Brain microvascular endothelial cell (primary cell): ENCODE measurements at regions not wholly inside any gene's neighbourhood (a gene's known extent, or its start where the extent isn't known, plus 50 kb on each side); places are given as distances from the start of the nearest gene placed in this dataset.
"Not testable (repeated sequence)": the region's sequence is repeated elsewhere in the genome, so short reads cannot be mapped to it uniquely, and the experiment has no call there.

Source experiments
- DNase-seq: peaks from one replicate; pipeline ENCODE4 v3.0.0-alpha.2; 2020
- H3K27ac ChIP-seq: fragments of 250-450 bp; sonication (Bioruptor Pico); 2 replicates; pipeline ENCODE4 v1.5.1; 2020; ENCODE audit warnings: mild to moderate bottlenecking, moderate library complexity
- H3K27me3 ChIP-seq: fragments of 250-450 bp; sonication (Bioruptor Pico); replicated peaks from 2 replicates; pipeline ENCODE4 v1.5.1; 2020; ENCODE audit warnings: mild to moderate bottlenecking
- H3K36me3 ChIP-seq: fragments of 250-450 bp; sonication (Bioruptor Pico); replicated peaks from 2 replicates; pipeline ENCODE4 v1.5.1; 2020; ENCODE audit warnings: mild to moderate bottlenecking
- H3K4me3 ChIP-seq: 2 replicates; pipeline ENCODE4 v1.5.1; 2011; ENCODE audit warnings: low read depth, mild to moderate bottlenecking, control low read depth, low read length, moderate library complexity
- in situ Hi-C: cut with HindIII; loops from 2 replicates; pipeline ENCODE4 v1.10.0; 2017; ENCODE audit warnings: low sequenced_read_pairs, low pct_ligation_motif_present
- TF ChIP-seq, protein P1 (sequence below): IDR thresholded peaks from 2 replicates; pipeline ENCODE4 v1.5.1; 2011; ENCODE audit warnings: low read depth, mild to moderate bottlenecking, moderate library complexity, low read length, control low read depth, inconsistent platforms; ENCODE audit errors: missing control alignments

DNA sequence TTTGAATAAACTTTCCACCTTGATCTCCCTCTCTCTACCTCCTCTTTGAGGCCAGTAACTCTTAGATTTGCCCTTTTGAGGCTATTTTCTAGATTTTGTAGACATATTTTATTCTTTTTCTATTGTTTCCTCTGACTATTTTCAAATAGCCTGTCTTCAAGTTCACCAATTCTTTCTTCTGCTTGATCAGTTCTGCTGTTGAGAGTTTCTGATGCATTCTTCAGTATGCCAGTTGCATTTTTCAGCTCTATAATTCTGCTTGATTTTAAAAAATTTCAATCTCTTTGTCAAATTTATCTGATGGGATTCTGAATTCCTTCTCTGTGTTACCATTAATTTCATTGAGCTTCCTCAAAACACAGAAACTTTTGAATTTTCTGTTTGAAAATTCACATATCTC, 257.5 kb downstream of the HAPSTR1 start:
- H3K36me3 ChIP-seq, result no peaks in the 10 kb centered on the region
- TF ChIP-seq, protein P1, sequence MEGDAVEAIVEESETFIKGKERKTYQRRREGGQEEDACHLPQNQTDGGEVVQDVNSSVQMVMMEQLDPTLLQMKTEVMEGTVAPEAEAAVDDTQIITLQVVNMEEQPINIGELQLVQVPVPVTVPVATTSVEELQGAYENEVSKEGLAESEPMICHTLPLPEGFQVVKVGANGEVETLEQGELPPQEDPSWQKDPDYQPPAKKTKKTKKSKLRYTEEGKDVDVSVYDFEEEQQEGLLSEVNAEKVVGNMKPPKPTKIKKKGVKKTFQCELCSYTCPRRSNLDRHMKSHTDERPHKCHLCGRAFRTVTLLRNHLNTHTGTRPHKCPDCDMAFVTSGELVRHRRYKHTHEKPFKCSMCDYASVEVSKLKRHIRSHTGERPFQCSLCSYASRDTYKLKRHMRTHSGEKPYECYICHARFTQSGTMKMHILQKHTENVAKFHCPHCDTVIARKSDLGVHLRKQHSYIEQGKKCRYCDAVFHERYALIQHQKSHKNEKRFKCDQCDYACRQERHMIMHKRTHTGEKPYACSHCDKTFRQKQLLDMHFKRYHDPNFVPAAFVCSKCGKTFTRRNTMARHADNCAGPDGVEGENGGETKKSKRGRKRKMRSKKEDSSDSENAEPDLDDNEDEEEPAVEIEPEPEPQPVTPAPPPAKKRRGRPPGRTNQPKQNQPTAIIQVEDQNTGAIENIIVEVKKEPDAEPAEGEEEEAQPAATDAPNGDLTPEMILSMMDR, result no peak
- H3K27me3 ChIP-seq, result no peaks in the 10 kb centered on the region
- H3K4me3 ChIP-seq, result no peak overlapping the region
- no peak for DNase-seq
- H3K27ac ChIP-seq, result no peak overlapping the region
- in situ Hi-C loops, result no loop called here

DNA sequence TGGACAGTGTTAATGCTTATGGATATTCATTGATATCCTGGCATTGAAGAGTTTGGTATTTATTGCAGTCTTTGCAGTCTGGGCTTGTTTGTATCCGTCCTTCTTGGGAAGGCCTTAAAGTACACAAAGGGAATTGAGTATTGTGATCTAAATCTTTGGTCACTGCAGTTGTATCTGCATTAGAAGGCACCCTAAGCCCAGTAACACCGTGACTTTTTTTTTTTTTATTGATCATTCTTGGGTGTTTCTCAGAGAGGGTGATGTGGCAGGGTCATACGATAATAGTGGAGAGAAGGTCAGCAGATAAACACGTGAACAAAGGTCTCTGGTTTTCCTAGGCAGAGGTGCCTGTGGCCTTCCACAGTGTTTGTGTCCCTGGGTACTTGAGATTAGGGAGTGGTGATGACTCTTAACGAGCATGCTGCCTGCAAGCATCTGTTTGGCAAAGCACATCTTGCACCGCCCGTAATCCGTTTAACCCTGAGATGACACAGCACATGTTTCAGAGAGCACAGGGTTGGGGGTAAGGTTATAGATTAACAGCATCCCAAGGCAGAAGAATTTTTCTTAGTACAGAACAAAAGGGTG, 258.0 kb downstream of the HAPSTR1 start:
- H3K27ac ChIP-seq, H3K4me3 ChIP-seq, in situ Hi-C loops, H3K36me3 ChIP-seq, DNase-seq, H3K27me3 ChIP-seq: not testable (repeated sequence)

DNA sequence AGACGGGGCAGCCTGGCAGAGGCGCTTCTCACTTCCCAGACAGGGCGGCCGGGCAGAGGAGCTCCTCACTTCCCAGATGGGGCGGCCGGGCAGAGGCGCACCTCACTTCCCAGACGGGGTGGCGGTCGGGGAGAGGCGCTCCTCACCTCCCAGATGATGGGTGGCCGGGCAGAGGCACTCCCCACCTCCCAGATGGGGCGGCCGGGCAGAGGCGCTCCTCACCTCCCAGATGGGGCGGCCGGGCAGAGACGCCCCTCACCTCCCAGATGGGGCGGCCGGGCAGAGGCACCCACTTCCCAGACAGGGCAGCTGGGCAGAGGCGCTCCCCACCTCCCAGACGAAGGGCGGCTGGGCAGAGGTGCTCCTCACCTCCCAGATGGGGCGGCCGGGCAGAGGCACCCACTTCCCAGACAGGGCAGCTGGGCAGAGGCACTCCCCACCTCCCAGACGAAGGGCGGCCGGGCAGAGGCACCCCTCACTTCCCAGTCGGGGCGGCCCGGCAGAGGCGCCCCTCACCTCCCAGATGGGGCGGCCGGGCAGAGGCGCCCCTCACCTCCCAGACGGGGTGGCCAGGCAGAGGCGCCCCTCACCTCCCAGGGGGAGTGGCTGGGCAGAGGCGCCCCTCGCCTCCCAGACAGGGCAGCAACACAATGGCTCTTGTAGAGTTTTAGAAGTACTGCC, 258.8 kb downstream of the HAPSTR1 start:
- in situ Hi-C loops, H3K36me3 ChIP-seq, H3K27me3 ChIP-seq, H3K4me3 ChIP-seq, H3K27ac ChIP-seq, DNase-seq: not testable (repeated sequence)

DNA sequence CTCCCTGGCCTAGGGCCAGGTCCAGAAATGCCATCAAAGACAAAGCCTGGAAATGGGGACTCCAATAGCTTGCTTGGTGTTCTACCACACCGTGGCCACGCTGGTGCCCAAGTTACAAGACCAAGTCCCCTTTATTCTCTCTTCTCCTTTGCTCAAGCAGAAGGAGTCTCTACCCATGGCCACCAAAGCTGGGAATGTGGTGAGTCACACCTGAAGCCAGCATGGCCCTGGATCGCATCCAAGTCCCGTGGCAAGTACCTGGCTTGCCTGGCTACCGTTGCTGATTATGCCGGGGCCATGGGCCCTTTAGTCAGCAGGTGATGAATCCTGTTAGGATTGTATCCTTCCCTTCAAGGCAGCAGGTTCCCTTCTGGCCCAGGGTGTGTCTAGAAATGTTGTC, 260.0 kb downstream of the HAPSTR1 start:
- Histone ChIP-seq H3K27ac (no peak overlapping the region), H3K36me3 (no peaks in the 10 kb centered on the region), H3K4me3 (no peak overlapping the region), H3K27me3 (no peaks in the 10 kb centered on the region)
- in situ Hi-C loops, result no loop called here
- TF ChIP-seq, protein P1, result no peak
- DNase-seq, result no peak

DNA sequence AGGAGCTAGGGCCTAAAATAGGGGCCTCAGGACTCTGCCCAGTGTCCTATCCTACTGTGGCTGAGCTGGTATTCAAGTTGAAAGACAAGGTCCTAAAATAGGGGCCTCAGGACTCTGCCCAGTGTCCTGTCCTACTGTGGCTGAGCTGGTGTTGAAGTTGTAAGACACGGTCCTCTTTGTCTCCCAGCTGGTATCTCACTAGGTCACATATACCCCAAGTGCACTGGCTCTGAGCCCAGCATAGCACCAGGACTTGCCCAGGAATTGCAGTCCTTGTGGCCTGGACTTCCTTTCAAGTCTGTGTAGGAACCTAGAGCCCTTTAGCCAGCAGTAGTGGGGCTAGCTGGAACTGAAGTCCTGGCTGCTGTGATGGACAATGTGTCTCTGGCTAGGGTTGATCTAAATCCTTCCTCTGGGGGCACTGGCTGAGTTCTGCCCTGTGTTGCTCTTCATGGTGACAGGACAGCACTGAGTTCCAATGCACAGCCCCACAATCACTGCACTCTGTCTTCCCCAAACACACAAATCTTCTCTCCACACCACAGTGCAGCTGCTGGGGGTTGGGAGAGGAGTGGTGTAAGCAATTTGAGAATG, 260.5 kb downstream of the HAPSTR1 start:
- Histone ChIP-seq H3K36me3 (no peaks in the 10 kb centered on the region), H3K4me3 (no peak overlapping the region), H3K27me3 (no peaks in the 10 kb centered on the region), H3K27ac (no peak overlapping the region)
- TF ChIP-seq, protein P1, result no peak
- in situ Hi-C loops, result no loop called here
- no peak for DNase-seq

DNA sequence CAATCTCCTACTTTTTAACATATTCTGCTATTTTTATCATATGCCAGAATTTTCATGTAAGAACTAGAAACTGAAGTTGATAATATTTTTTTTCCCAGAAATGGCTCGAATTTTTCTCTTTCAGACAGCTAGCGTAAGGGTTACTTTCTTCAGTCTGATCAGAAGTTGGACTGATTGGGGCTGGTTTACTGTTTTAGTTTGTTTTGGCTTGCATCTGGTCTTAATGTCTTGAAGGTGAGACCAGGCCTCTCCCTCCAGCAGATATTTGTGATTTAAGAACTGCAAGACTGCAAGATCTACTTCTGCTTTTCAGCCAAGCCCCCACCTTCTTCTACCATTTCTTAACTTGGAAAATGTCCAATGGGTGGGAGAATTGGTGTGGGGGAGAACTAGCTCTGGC, 266.4 kb downstream of the HAPSTR1 start:
- TF ChIP-seq, protein P1, result no peak
- H3K27ac ChIP-seq, result no peak overlapping the region
- DNase-seq, result no peak
- H3K4me3 ChIP-seq, result no peak overlapping the region
- H3K36me3 ChIP-seq, result no peaks in the 10 kb centered on the region
- in situ Hi-C loops, result no loop called here
- H3K27me3 ChIP-seq, result no peaks in the 10 kb centered on the region

DNA sequence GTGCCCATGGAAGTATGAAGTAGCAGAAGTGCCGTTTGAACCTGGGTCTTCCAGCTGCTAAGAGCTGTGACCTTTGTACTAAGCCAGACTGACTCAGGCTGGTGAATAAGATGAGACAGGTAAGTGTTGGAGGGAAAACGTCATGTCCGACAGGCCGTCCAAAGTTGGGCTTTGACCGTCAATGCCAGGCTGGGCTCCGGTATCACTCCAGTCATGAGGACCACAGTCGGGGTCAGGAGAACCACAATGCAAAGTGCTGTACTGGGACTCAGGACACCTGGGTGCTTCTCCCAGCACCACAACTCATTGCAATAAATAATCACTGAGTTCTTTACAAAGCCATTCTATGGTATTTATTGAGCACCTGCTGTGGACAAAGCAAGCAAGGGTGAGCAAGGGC, 268.6 kb downstream of the HAPSTR1 start:
- TF ChIP-seq, protein P1, result no peak
- H3K4me3 ChIP-seq, result no peak overlapping the region
- H3K27ac ChIP-seq, result no peak overlapping the region
- H3K36me3 ChIP-seq, result no peaks in the 10 kb centered on the region
- no peak for DNase-seq
- in situ Hi-C loops, result no loop called here
- no peaks in the 10 kb centered on the region for H3K27me3 ChIP-seq
